IMR-90 (cell line): ENCODE measurements at regions not wholly inside any gene's neighbourhood (a gene's known extent, or its start where the extent isn't known, plus 50 kb on each side); places are given as distances from the start of the nearest gene placed in this dataset.

Experiments used
- ATAC-seq: fragments of 200-7000 bp; cut with Tn5 transposase; 2 replicates; pipeline ENCODE4 v1.9.1; 2020; ENCODE audit warnings: low read depth, mild to moderate bottlenecking, moderate library complexity
- BruUV-seq: library from RNA; stranded (reverse); fragments of 400-500 nt; replicated peaks from 2 replicates; lab custom pipeline; 2021; lab: Mats Ljungman, UMichigan
- CTCF ChIA-PET: fragments of 300-600 bp; formaldehyde crosslinking; extraction: SDS; loops from one replicate; lab custom pipeline; 2021; ENCODE audit warnings: antibody characterized with exemption; lab: Yijun Ruan, JAX
- POLR2A ChIA-PET: fragments of 300-600 bp; sonication (Branson Sonifier 250); formaldehyde crosslinking; loops from one replicate; lab custom pipeline; 2022; ENCODE audit warnings: antibody characterized with exemption; ENCODE audit not compliant: unreplicated experiment; lab: Charles Lee
- DNase-seq: peaks from one replicate; pipeline ENCODE4 v3.0.0; 2013
- H2AFZ ChIP-seq: replicated peaks from 2 replicates; pipeline ENCODE3; 2013; ENCODE audit warnings: low read length, mild to moderate bottlenecking; ENCODE audit not compliant: poor library complexity
- H2AK5ac ChIP-seq: 2 replicates; pipeline ENCODE4 v1.6.1; 2013; ENCODE audit warnings: low read depth, low read length, inconsistent platforms
- H2AK9ac ChIP-seq: replicated peaks from 2 replicates; pipeline ENCODE3; 2013; ENCODE audit warnings: mild to moderate bottlenecking, low read depth, low read length, moderate library complexity; ENCODE audit not compliant: poor library complexity
- H2BK120ac ChIP-seq: 2 replicates; pipeline ENCODE4 v1.6.1; 2013; ENCODE audit warnings: low read depth, low read length, inconsistent platforms
- H2BK15ac ChIP-seq: 3 replicates; pipeline ENCODE4 v1.6.1; 2013; ENCODE audit warnings: low read depth, low read length, inconsistent platforms
- H2BK20ac ChIP-seq: 2 replicates; pipeline ENCODE4 v1.6.1; 2013; ENCODE audit warnings: low read depth, mild to moderate bottlenecking, inconsistent platforms, low read length, moderate library complexity
- H2BK5ac ChIP-seq: 2 replicates; pipeline ENCODE4 v1.6.1; 2013; ENCODE audit warnings: mild to moderate bottlenecking, low read depth, low read length, inconsistent platforms; ENCODE audit not compliant: poor library complexity, severe bottlenecking
- H3K14ac ChIP-seq: replicated peaks from 2 replicates; pipeline ENCODE4 v1.6.1; 2013; ENCODE audit warnings: low read depth, low read length, inconsistent platforms
- H3K18ac ChIP-seq: 2 replicates; pipeline ENCODE4 v1.6.1; 2013; ENCODE audit warnings: low read depth, low read length, control low read depth
- H3K23ac ChIP-seq: 2 replicates; pipeline ENCODE4 v1.6.1; 2013; ENCODE audit warnings: low read depth, low read length, inconsistent platforms
- H3K27ac ChIP-seq: 2 replicates; pipeline ENCODE4 v1.5.1; 2013; ENCODE audit warnings: mild to moderate bottlenecking, control low read depth, low read length; ENCODE audit not compliant: insufficient read depth
- H3K27me3 ChIP-seq: 2 replicates; pipeline ENCODE4 v1.6.1; 2013; ENCODE audit warnings: low read length; ENCODE audit not compliant: control insufficient read depth, insufficient read depth
- H3K36me3 ChIP-seq: 2 replicates; pipeline ENCODE4 v1.6.1; 2013; ENCODE audit warnings: low read length, mixed read lengths; ENCODE audit not compliant: control insufficient read depth, insufficient read depth
- H3K4ac ChIP-seq: 2 replicates; pipeline ENCODE4 v1.6.1; 2013; ENCODE audit warnings: low read depth, low read length, inconsistent platforms
- H3K4me1 ChIP-seq: 2 replicates; pipeline ENCODE4 v1.6.1; 2013; ENCODE audit warnings: low read length, mixed read lengths; ENCODE audit not compliant: control insufficient read depth, insufficient read depth
- H3K4me2 ChIP-seq: 2 replicates; pipeline ENCODE4 v1.6.1; 2013; ENCODE audit warnings: low read depth, mild to moderate bottlenecking, control low read depth, low read length, moderate library complexity
- H3K4me3 ChIP-seq: 2 replicates; pipeline ENCODE4 v1.5.1; 2013; ENCODE audit warnings: low read depth, mild to moderate bottlenecking, control low read depth, low read length, moderate library complexity; ENCODE audit not compliant: insufficient read depth
- H3K56ac ChIP-seq: 2 replicates; pipeline ENCODE4 v1.6.1; 2013; ENCODE audit warnings: low read length, inconsistent platforms; ENCODE audit not compliant: insufficient read depth; ENCODE audit errors: extremely low read depth
- H3K79me1 ChIP-seq, 2 experiments: 2 replicates each; pipeline ENCODE4 v1.6.1; 2013; ENCODE audit warnings: low read length in 2 of 2, inconsistent platforms in 1 of 2, low read depth in 1 of 2
- H3K9ac ChIP-seq: 2 replicates; pipeline ENCODE4 v1.6.1; 2013; ENCODE audit warnings: low read depth, low read length, control low read depth
- H3K9me1 ChIP-seq: 2 replicates; pipeline ENCODE4 v1.6.1; 2013; ENCODE audit warnings: low read length, inconsistent platforms; ENCODE audit not compliant: insufficient read depth
- H3K9me3 ChIP-seq: 2 replicates; pipeline ENCODE4 v1.6.1; 2013; ENCODE audit warnings: low read length; ENCODE audit not compliant: control insufficient read depth, insufficient read depth
- H4K20me1 ChIP-seq: 2 replicates; pipeline ENCODE4 v1.6.1; 2013; ENCODE audit warnings: low read length, inconsistent platforms; ENCODE audit not compliant: insufficient read depth
- H4K5ac ChIP-seq: 2 replicates; pipeline ENCODE4 v1.6.1; 2013; ENCODE audit warnings: mild to moderate bottlenecking, low read depth, low read length, control low read depth
- H4K8ac ChIP-seq, 2 experiments: 2 replicates each; pipeline ENCODE4 v1.6.1; 2013; ENCODE audit warnings: low read depth in 2 of 2, low read length in 2 of 2, control low read depth in 1 of 2, inconsistent platforms in 1 of 2
- H4K91ac ChIP-seq: 2 replicates; pipeline ENCODE4 v1.6.1; 2013; ENCODE audit warnings: low read depth, low read length, inconsistent platforms; ENCODE audit not compliant: insufficient read depth
- BHLHE40 ChIP-seq: fragments of 150-350 bp; IDR thresholded peaks from 2 replicates; pipeline ENCODE4 v1.6.1; 2016; ENCODE audit warnings: mild to moderate bottlenecking, low read depth, low read length
- CEBPB ChIP-seq: IDR thresholded peaks from 2 replicates; pipeline ENCODE4 v1.6.1; 2012; ENCODE audit warnings: low read depth, low read length, improper control_type of control experiment
- ELK1 ChIP-seq: fragments of 150-350 bp; IDR thresholded peaks from 2 replicates; pipeline ENCODE4 v1.6.1; 2016; ENCODE audit warnings: low read depth, mild to moderate bottlenecking, low read length, moderate library complexity, borderline replicate concordance
- MAFK ChIP-seq: IDR thresholded peaks from 2 replicates; pipeline ENCODE4 v1.6.1; 2012; ENCODE audit warnings: low read depth, low read length, improper control_type of control experiment
- MXI1 ChIP-seq: IDR thresholded peaks from 2 replicates; pipeline ENCODE4 v1.6.1; 2012; ENCODE audit warnings: low read depth, mild to moderate bottlenecking, low read length, moderate library complexity, borderline replicate concordance
- RAD21 ChIP-seq: IDR thresholded peaks from 2 replicates; pipeline ENCODE4 v1.6.1; 2012; ENCODE audit warnings: low read length, improper control_type of control experiment
- RFX5 ChIP-seq: IDR thresholded peaks from 2 replicates; pipeline ENCODE4 v1.8.0; 2012; ENCODE audit warnings: low read depth, mild to moderate bottlenecking, low read length, moderate library complexity
- dilution Hi-C: fragments of 300-500 bp; cut with HindIII; formaldehyde crosslinking; loops from one replicate; pipeline ENCODE4 v1.14.3; 2018; ENCODE audit warnings: low sequenced_read_pairs; ENCODE audit not compliant: unreplicated experiment
- in situ Hi-C: fragments of 300-500 bp; cut with MboI; formaldehyde crosslinking; loops from 3 replicates; pipeline ENCODE4 v1.14.3; 2019; ENCODE audit warnings: low sequenced_read_pairs, inconsistent platforms, mixed read lengths
- intact Hi-C: fragments of 100-400 bp; cut with micrococcal nuclease; formaldehyde crosslinking; loops from 2 replicates; pipeline ENCODE4 v1.10.0; 2022

GRCh38 chr11:92790926-92791616 lies 178.4 kb upstream of the MTNR1B start:
- Histone ChIP-seq H2BK15ac (no peak overlapping the region), H2BK120ac (no peak overlapping the region), H2BK5ac (no peak overlapping the region), H3K27ac (no peak overlapping the region), H2AK9ac (no peak overlapping the region), H3K27me3 (no peaks in the 10 kb centered on the region), H3K36me3 (no peaks in the 10 kb centered on the region), H2AK5ac (no peak overlapping the region), H2BK20ac (no peak overlapping the region), H3K9me3 (no peaks in the 10 kb centered on the region), H4K91ac (no peak overlapping the region), H3K4me1 (no peaks in the 10 kb centered on the region), H3K79me1 (no peaks in the 10 kb centered on the region), H4K20me1 (no peaks in the 10 kb centered on the region), H3K23ac (no peak overlapping the region), H4K5ac (no peak overlapping the region), H3K14ac (no peak overlapping the region), H3K4ac (no peak overlapping the region), H3K4me3 (no peak overlapping the region), H3K4me2 (no peak overlapping the region), H2AFZ (no peak overlapping the region), H4K8ac (no peak overlapping the region), H3K9me1 (no peaks in the 10 kb centered on the region), H3K56ac (no peak overlapping the region), H3K18ac (no peak overlapping the region), H3K9ac (no peak overlapping the region)
- TF ChIP-seq MXI1 (no peak), BHLHE40 (no peak), ELK1 (no peak), MAFK (no peak), RFX5 (no peak), CEBPB (no peak), RAD21 (no peak)
- ChIA-PET POLR2A (no interaction called here), CTCF (no interaction called here)
- intact Hi-C loops, result no loop called here
- ATAC-seq (no peak), DNase-seq (no peak)
- in situ Hi-C loops, result no loop called here
- dilution Hi-C loops, result no loop called here
- BruUV-seq, result no TSS peak
